ENCODE measurements at regions not wholly inside any gene's neighbourhood (a gene's known extent, or its start where the extent isn't known, plus 50 kb on each side); places are given as distances from the start of the nearest gene placed in this dataset.

GRCh38 chr5:12230659-12231058 is 326.4 kb upstream of the CTNND2 start:
- DNase-seq: no peak
- no peak for ATAC-seq
- no peaks in the 10 kb centered on the region for H3K9me3 ChIP-seq
- no peak overlapping the region for H3K4me3 ChIP-seq
- intact Hi-C loops (cut with DNase I): no loop called here
- H3K36me3 ChIP-seq (replicated peaks in 1 of 2; ENCODE audit: insufficient read depth in 1 of 2, low read depth in 2 of 2): no peaks in the 10 kb centered on the region
- no peaks in the 10 kb centered on the region for H3K4me1 ChIP-seq
- no peaks in the 10 kb centered on the region for H3K27me3 ChIP-seq
- TF ChIP-seq CTCF (IDR thresholded peaks at IDR 0.05): no peak
- no peak for TF ChIP-seq POLR2A (IDR thresholded peaks at IDR 0.05)
- no peak overlapping the region for H3K27ac ChIP-seq
- 77 to 78% methylated on average over 9 of the region's 9 CpGs for WGBS, 2 donors

GRCh38 chr5:12217039-12217438 is 312.8 kb upstream of the CTNND2 start:
- no peaks in the 10 kb centered on the region for H3K36me3 ChIP-seq (replicated peaks in 1 of 2; ENCODE audit: insufficient read depth in 1 of 2, low read depth in 2 of 2)
- no peak overlapping the region for H3K4me3 ChIP-seq
- no peak overlapping the region for H3K27ac ChIP-seq
- no peaks in the 10 kb centered on the region for H3K4me1 ChIP-seq
- no peaks in the 10 kb centered on the region for H3K27me3 ChIP-seq
- DNase-seq (no peak), ATAC-seq (no peak)
- H3K9me3 ChIP-seq: peaks cover 0 to 4% (median 0%) of the 10 kb centered on the region in 3 donors
- WGBS, 2 donors: 59 to 61% methylated on average over 2 of the region's 2 CpGs
- intact Hi-C loops (cut with DNase I): no loop called here
- TF ChIP-seq POLR2A (IDR thresholded peaks at IDR 0.05) (no peak), CTCF (IDR thresholded peaks at IDR 0.05) (no peak)

- intact Hi-C loops (cut with DNase I): no loop called here
- no peaks in the 10 kb centered on the region for H3K27me3 ChIP-seq
- no peak for DNase-seq
- 58 to 68% methylated on average over 2 of the region's 2 CpGs for whole genome bisulfite sequencing, 2 donors
- TF ChIP-seq CTCF (IDR thresholded peaks at IDR 0.05): no peak
- TF ChIP-seq POLR2A (IDR thresholded peaks at IDR 0.05): no peak
- no peak overlapping the region for H3K27ac ChIP-seq
- H3K9me3 ChIP-seq: no peaks in the 10 kb centered on the region
- no peak for ATAC-seq
- H3K36me3 ChIP-seq (replicated peaks in 1 of 2; ENCODE audit: insufficient read depth in 1 of 2, low read depth in 2 of 2): no peaks in the 10 kb centered on the region
- no peaks in the 10 kb centered on the region for H3K4me1 ChIP-seq
- no peak overlapping the region for H3K4me3 ChIP-seq
Observed at GRCh38 chr5:12214267-12215015, 310.2 kb upstream of the CTNND2 start.

- WGBS, 2 donors: 55 to 57% methylated on average over 4 of the region's 4 CpGs
Observed at GRCh38 chr5:12208366-12209100, 304.3 kb upstream of the CTNND2 start.

More at GRCh38 chr5:12208366-12209100, 304.3 kb upstream of the CTNND2 start:
- intact Hi-C loops (cut with DNase I): no loop called here
- no peak for DNase-seq
- no peak for TF ChIP-seq POLR2A (IDR thresholded peaks at IDR 0.05)
- TF ChIP-seq CTCF (IDR thresholded peaks at IDR 0.05): no peak
- no peaks in the 10 kb centered on the region for H3K36me3 ChIP-seq (replicated peaks in 1 of 2; ENCODE audit: insufficient read depth in 1 of 2, low read depth in 2 of 2)
- H3K4me3 ChIP-seq: no peak overlapping the region
- no peaks in the 10 kb centered on the region for H3K4me1 ChIP-seq
- ATAC-seq: no peak
- no peaks in the 10 kb centered on the region for H3K9me3 ChIP-seq
- H3K27me3 ChIP-seq: no peaks in the 10 kb centered on the region
- H3K27ac ChIP-seq: no peak overlapping the region

Measured in body of pancreas (tissue), 4 donors.